ENCODE measurements at regions not wholly inside any gene's neighbourhood (a gene's known extent, or its start where the extent isn't known, plus 50 kb on each side); places are given as distances from the start of the nearest gene placed in this dataset.

DNA sequence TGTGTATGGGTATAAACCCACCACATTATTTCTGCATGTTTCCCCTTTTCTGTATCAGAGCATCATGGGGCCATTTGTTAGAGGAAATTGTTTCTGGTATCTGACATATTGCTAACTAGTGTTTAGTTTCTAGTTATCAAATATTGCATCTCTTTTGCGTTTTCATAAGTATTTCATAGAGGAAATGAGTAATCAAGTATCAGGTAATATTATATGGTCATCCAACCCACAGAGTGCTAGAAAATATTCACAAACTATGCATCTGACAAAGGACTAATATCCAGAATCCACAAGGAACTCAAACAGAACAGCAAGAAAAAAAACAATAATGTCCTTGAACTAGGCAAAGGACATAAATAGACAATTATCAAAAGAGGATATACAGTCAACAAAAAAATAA is 258.9 kb upstream of the LRIG3 start:
- DNase-seq (ENCODE audit: low spot score): no peak
- TF ChIP-seq, protein P1, sequence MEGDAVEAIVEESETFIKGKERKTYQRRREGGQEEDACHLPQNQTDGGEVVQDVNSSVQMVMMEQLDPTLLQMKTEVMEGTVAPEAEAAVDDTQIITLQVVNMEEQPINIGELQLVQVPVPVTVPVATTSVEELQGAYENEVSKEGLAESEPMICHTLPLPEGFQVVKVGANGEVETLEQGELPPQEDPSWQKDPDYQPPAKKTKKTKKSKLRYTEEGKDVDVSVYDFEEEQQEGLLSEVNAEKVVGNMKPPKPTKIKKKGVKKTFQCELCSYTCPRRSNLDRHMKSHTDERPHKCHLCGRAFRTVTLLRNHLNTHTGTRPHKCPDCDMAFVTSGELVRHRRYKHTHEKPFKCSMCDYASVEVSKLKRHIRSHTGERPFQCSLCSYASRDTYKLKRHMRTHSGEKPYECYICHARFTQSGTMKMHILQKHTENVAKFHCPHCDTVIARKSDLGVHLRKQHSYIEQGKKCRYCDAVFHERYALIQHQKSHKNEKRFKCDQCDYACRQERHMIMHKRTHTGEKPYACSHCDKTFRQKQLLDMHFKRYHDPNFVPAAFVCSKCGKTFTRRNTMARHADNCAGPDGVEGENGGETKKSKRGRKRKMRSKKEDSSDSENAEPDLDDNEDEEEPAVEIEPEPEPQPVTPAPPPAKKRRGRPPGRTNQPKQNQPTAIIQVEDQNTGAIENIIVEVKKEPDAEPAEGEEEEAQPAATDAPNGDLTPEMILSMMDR (IDR thresholded peaks at IDR 0.05; ENCODE audit: extremely low read depth, insufficient read depth, missing control alignments): no peak
- in situ Hi-C loops (cut with MboI; ENCODE audit: low pct_unique_long_range_greater_than_20kb, low sequenced_read_pairs, unreplicated experiment): no loop called here

DNA sequence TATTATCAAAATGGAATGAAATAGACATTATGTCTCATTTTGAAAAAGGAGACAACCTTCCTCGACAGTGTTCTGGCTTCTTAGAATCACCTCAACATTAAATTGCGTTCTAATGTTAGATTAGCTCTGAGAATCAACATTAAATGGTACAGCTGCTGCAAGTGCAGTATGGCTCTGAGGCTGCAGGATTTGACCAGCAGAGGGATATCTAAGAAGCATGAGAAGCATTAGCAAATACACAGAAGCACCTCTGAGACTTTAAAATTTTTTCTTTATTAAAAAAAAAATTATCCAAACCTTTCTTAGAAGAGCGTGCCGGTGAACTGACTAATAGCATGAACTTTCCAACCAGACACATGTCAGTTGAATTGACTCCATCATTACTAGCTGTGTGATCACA is 253.4 kb upstream of the LRIG3 start:
- TF ChIP-seq, protein P1 (IDR thresholded peaks at IDR 0.05; ENCODE audit: extremely low read depth, insufficient read depth, missing control alignments): no peak
- in situ Hi-C loops (cut with MboI; ENCODE audit: low pct_unique_long_range_greater_than_20kb, low sequenced_read_pairs, unreplicated experiment): loop anchor here (25.0 kb wide), 2 partner anchors 636 to 811 kb away; no protein-coding TSS in a partner anchor
- no peak for DNase-seq (ENCODE audit: low spot score)

DNA sequence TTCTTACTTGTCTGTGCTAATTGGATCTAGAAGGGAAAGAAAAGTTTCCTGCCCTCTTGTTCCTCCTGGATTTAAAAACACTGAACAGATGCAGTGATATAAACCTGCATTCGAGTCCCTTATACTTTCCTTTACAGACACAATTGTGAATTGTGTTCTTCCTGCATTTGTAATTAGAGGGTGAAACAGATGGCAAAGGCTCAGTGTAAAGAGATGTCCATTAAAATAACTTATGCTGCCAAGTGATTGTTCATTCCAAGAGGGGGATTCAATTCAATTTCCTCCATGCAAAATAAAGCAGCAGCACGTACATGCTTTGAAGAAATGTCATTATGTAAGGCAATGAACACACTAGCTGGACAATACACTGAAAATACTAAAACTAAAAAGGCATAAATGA is 248.3 kb upstream of the LRIG3 start:
- TF ChIP-seq, protein P1 (IDR thresholded peaks at IDR 0.05; ENCODE audit: extremely low read depth, insufficient read depth, missing control alignments): no peak
- DNase-seq (ENCODE audit: low spot score): no peak
- in situ Hi-C loops (cut with MboI; ENCODE audit: low pct_unique_long_range_greater_than_20kb, low sequenced_read_pairs, unreplicated experiment): loop anchor here (25.0 kb wide), 2 partner anchors 631 to 806 kb away; no protein-coding TSS in a partner anchor

DNA sequence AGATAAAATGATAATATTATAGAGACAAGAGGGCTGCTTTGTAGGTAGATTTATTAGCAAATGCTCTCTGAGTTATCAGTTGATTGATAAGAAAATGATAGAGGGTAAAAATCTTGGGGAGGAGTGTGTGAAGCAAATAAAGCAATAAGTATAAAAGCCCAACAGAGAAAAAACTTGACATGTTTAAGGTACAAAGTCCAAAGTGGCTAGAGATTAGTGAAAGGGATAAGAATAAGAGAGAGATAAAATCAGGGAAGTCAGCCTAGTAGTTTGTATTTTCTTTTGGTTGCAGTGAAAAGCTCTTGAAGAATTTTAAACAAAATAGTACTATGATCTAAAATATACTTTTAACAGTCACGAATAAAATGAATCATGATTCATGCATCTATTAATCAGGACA is 246.2 kb upstream of the LRIG3 start:
- in situ Hi-C loops (cut with MboI; ENCODE audit: low pct_unique_long_range_greater_than_20kb, low sequenced_read_pairs, unreplicated experiment): loop anchor here (25.0 kb wide), 2 partner anchors 629 to 804 kb away; no protein-coding TSS in a partner anchor
- no peak for DNase-seq (ENCODE audit: low spot score)

DNA sequence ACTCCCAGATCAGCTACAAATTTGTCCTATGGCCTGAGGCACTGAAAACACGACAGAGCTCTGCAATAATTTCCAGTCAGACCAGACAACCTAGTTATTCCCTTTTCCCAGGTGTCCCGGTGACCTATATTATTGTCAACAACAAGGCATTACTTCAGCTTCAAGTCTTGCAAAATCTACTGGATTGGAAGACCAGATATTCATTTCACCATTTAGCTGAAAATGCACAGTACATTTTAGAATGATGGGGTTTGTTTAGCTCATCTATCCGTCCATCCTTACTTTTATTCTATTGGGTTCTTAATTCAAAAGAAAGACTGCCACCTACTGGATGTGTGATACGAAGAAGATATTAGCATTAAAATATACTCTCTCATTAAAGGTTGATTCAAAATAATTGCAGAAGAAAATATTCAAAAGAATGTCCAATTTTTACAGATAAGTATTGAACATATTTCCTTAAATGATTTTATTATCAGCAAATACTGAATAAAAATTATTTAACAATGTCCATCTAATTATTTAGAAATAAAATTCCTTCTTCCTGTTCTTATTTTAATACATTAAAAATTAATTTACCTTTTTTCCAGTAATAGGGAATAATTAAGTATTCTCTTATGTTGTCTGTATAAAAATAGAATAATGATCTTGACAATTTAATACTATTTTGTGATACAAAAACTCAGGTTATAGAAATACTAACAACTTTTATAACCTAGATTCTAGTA is 244.9 kb upstream of the LRIG3 start:
- DNase-seq (ENCODE audit: low spot score): no peak
- in situ Hi-C loops (cut with MboI; ENCODE audit: low pct_unique_long_range_greater_than_20kb, low sequenced_read_pairs, unreplicated experiment): loop anchor here (25.0 kb wide), 2 partner anchors 628 to 803 kb away; no protein-coding TSS in a partner anchor
- TF ChIP-seq, protein P1 (IDR thresholded peaks at IDR 0.05; ENCODE audit: extremely low read depth, insufficient read depth, missing control alignments): peak; percentile 45

More for the DNA sequence above, 246.2 kb upstream of the LRIG3 start:
- TF ChIP-seq, protein P1 (IDR thresholded peaks at IDR 0.05; ENCODE audit: extremely low read depth, insufficient read depth, missing control alignments): no peak

DNA sequence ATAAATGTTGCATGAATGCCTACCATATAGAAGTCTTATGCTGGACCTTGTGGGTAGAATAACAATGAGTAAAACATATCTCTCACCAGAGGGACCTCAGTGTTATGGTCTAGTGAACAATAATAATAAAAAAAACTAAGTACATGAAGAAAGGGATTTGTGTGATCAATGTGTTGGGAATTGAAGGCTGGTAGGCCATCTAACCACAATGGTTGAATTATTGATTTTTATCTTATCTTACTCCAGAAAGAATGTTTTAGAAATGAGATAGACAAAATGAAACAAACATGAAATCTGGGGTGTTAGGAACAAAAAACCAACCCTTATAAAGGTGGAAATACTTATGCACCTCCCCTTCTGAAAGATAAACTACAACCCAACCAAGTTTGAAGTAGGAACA is 243.9 kb upstream of the LRIG3 start:
- TF ChIP-seq, protein P1 (IDR thresholded peaks at IDR 0.05; ENCODE audit: extremely low read depth, insufficient read depth, missing control alignments): no peak
- in situ Hi-C loops (cut with MboI; ENCODE audit: low pct_unique_long_range_greater_than_20kb, low sequenced_read_pairs, unreplicated experiment): loop anchor here (25.0 kb wide), 2 partner anchors 627 to 802 kb away; no protein-coding TSS in a partner anchor
- DNase-seq (ENCODE audit: low spot score): no peak

Data from GM13977 (cell line).